WTC11 (cell line): ENCODE measurements at regions not wholly inside any gene's neighbourhood (a gene's known extent, or its start where the extent isn't known, plus 50 kb on each side); places are given as distances from the start of the nearest gene placed in this dataset.

ENCODE experiments used
- ATAC-seq: fragments of 200-7000 bp; cut with Tn5 transposase; 2 replicates; pipeline ENCODE4 v1.10.0; 2021; ENCODE audit warnings: mild to moderate bottlenecking, moderate library complexity
- CTCF ChIA-PET: fragments of 300-600 bp; sonication (Branson Sonifier 250); formaldehyde crosslinking; loops from one replicate; lab custom pipeline; 2021; ENCODE audit warnings: antibody characterized with exemption; lab: Charles Lee
- POLR2A ChIA-PET: fragments of 350-600 bp; sonication (Branson Sonifier 250); formaldehyde crosslinking; loops from one replicate; lab custom pipeline; 2021; ENCODE audit warnings: antibody characterized with exemption; lab: Charles Lee
- DNase-seq: peaks from one replicate; pipeline ENCODE4 v3.0.0; 2021; ENCODE audit warnings: low spot score
- H3K27ac Mint-ChIP-seq: 2 replicates; pipeline ENCODE4 v1.8.0; 2021; ENCODE audit warnings: mixed read lengths
- H3K27me3 Mint-ChIP-seq: 2 replicates; pipeline ENCODE4 v1.8.0; 2021; ENCODE audit warnings: low read depth, mild to moderate bottlenecking, moderate library complexity, mixed read lengths
- H3K36me3 Mint-ChIP-seq: 2 replicates; pipeline ENCODE4 v1.8.0; 2021; ENCODE audit warnings: mixed read lengths
- H3K4me1 Mint-ChIP-seq: 2 replicates; pipeline ENCODE4 v1.8.0; 2022; ENCODE audit warnings: mixed read lengths
- H3K4me3 Mint-ChIP-seq: 2 replicates; pipeline ENCODE4 v1.8.0; 2021; ENCODE audit warnings: mild to moderate bottlenecking, moderate library complexity, mixed read lengths
- H3K9me3 Mint-ChIP-seq: 2 replicates; pipeline ENCODE4 v1.8.0; 2021; ENCODE audit warnings: mixed read lengths
- ARID4B ChIP-seq: sonication (generic); formaldehyde crosslinking; IDR thresholded peaks from 2 replicates; pipeline ENCODE4 v1.8.0; 2023; ENCODE audit warnings: missing genetic modification reagents, mild to moderate bottlenecking, borderline replicate concordance
- CTCF ChIP-seq: fragments of 200-600 bp; IDR thresholded peaks from 2 replicates; pipeline ENCODE4 v1.8.0; 2022; ENCODE audit warnings: antibody characterized with exemption
- E2F5 ChIP-seq: sonication (generic); formaldehyde crosslinking; IDR thresholded peaks from 2 replicates; pipeline ENCODE4 v1.8.1; 2022; ENCODE audit warnings: mild to moderate bottlenecking, moderate library complexity, missing genetic modification reagents
- GABPB1 ChIP-seq: sonication (generic); formaldehyde crosslinking; IDR thresholded peaks from 2 replicates; pipeline ENCODE4 v1.8.1; 2023; ENCODE audit warnings: mild to moderate bottlenecking, missing genetic modification reagents
- HMGXB4 ChIP-seq: sonication (generic); formaldehyde crosslinking; IDR thresholded peaks from 2 replicates; pipeline ENCODE4 v1.8.1; 2023; ENCODE audit warnings: mild to moderate bottlenecking, moderate library complexity, missing genetic modification reagents
- IRF1 ChIP-seq: sonication (generic); formaldehyde crosslinking; IDR thresholded peaks from 2 replicates; pipeline ENCODE4 v1.8.0; 2023; ENCODE audit warnings: missing genetic modification reagents
- NR2C2 ChIP-seq: sonication (generic); formaldehyde crosslinking; IDR thresholded peaks from 2 replicates; pipeline ENCODE4 v1.8.0; 2022; ENCODE audit warnings: mild to moderate bottlenecking, missing genetic modification reagents
- RELA ChIP-seq: sonication (generic); formaldehyde crosslinking; IDR thresholded peaks from 2 replicates; pipeline ENCODE4 v1.8.1; 2022; ENCODE audit warnings: missing genetic modification reagents, mild to moderate bottlenecking, borderline replicate concordance
- SP1 ChIP-seq: sonication (generic); formaldehyde crosslinking; conservative IDR thresholded peaks from 2 replicates; pipeline ENCODE4 v1.8.1; 2022; ENCODE audit warnings: missing genetic modification reagents
- TP53 ChIP-seq: sonication (generic); formaldehyde crosslinking; IDR thresholded peaks from 2 replicates; pipeline ENCODE4 v1.8.1; 2023; ENCODE audit warnings: mild to moderate bottlenecking, missing genetic modification reagents
- ZBTB43 ChIP-seq: sonication (generic); formaldehyde crosslinking; IDR thresholded peaks from 2 replicates; pipeline ENCODE4 v1.8.1; 2023; ENCODE audit warnings: mild to moderate bottlenecking, missing genetic modification reagents
- ZNF532 ChIP-seq: fragments of 250-450 bp; sonication (Bioruptor Pico); IDR thresholded peaks from 2 replicates; pipeline ENCODE4 v1.9.0; 2021; ENCODE audit warnings: mild to moderate bottlenecking, borderline replicate concordance

- no peak for TF ChIP-seq HMGXB4 (CRISPR knock-in tag)
- no peak for TF ChIP-seq SP1 (CRISPR knock-in tag)
- no peak for TF ChIP-seq GABPB1 (CRISPR knock-in tag)
- no peak for TF ChIP-seq ZNF532 (CRISPR knock-in tag)
- no peak for TF ChIP-seq ARID4B (CRISPR knock-in tag)
- TF ChIP-seq ZBTB43 (CRISPR knock-in tag), result no peak
- no peak for TF ChIP-seq TP53 (CRISPR knock-in tag)
- no peak for TF ChIP-seq E2F5 (CRISPR knock-in tag)
- no peak for TF ChIP-seq IRF1 (CRISPR knock-in tag)
- no peak for TF ChIP-seq RELA (CRISPR knock-in tag)
Observed at GRCh38 chr9:13428766-13429165, 149.3 kb upstream of the MPDZ start (continued).

- Mint-ChIP-seq H3K36me3 (no peaks in the 10 kb centered on the region), H3K4me1 (peaks cover 42% of the 10 kb centered on the region), H3K27ac (no peak overlapping the region), H3K27me3 (no peaks in the 10 kb centered on the region), H3K4me3 (no peak overlapping the region), H3K9me3 (no peaks in the 10 kb centered on the region)
- DNase-seq (no peak), ATAC-seq (no peak)
- ChIA-PET POLR2A (no interaction called here), CTCF (interaction anchor here (0.6 to 2.6 kb wide), 19 partner anchors 10 to 926 kb away, joined by 3 to 14 read pairs (median 3); no protein-coding TSS in a partner anchor)
- TF ChIP-seq NR2C2 (CRISPR knock-in tag) (no peak), CTCF (peak; percentile 58; the same call in 1 of the 2 replicates)
Observed at GRCh38 chr9:13427587-13427986, 148.1 kb upstream of the MPDZ start.
